HG02981 (cell line): ENCODE measurements at regions not wholly inside any gene's neighbourhood (a gene's known extent, or its start where the extent isn't known, plus 50 kb on each side); places are given as distances from the start of the nearest gene placed in this dataset.

Source experiments
- ATAC-seq: cut with Tn5 transposase; IDR thresholded peaks from one replicate; pipeline ENCODE4 v1.9.1; 2021; ENCODE audit warnings: mild to moderate bottlenecking, moderate library complexity; ENCODE audit not compliant: unreplicated experiment

DNA sequence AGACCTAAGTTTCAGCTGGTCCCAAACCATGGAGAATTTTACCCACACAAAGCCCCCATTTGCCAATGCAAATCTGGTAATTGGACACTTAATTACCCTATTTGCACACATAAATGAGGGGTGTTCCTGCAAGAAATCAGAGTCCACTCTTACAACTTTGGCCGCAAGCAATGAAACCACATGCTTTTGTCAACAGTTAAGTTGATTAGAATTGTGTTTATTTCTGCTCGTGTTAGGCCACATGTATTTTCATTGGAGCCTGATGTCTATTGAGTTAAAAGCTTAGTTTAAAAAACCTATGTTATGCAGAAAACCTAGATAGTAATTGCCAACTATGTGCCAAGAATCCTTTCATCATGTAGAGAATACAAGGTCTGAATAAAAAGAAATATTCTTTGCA lies 153.8 kb upstream of the CMC1 start:
- no peak for ATAC-seq

DNA sequence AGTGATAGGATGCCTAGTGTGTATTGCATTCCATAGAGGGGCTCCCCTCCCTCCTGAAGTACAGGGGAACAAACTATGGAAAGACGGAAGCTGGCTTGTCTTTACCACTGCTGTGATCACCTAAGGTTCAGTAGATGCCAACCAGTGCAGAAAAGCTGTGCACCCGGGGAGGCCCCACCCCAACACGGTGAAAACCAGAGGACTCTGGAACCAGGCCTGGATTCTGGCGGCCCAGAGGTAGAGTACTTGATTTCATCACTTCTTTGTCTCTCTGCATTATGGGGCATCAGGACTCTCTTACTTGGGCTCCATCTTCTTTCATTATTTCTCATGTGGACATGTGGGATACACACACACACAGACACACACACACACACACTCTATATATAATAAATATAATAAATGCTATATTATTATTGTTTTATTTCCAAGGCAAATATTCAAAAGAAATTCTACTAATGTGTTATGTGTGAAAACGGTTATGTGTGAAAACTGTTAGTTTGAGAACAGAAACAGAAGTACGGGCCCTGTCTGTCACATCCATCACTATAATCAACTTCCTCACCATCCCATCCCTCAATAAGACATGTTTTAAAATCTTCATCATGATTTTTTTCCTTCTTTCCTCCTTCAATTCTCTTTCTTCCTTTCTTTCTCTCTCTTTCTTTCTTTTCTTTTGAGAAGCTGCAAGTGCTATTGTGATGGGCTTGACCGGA lies 152.4 kb upstream of the CMC1 start:
- no peak for ATAC-seq

DNA sequence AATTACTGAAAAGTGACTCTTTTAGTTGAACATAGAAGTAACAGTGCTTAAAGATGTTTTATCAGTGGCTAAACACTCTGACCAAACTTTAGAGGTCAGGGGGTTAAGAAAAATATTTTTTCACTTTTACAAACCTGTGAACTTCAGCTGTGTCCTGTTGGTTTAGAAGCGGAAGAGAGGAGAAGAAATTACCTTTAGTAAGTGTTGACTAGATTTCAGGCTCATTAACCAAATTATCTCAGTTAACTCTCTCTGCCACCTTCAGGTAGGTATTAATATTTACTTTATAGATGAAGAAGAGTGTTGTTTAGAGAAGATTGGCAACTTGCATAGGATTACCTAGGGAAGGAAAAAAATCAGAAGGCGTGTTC lies 151.9 kb upstream of the CMC1 start:
- ATAC-seq, result no peak

DNA sequence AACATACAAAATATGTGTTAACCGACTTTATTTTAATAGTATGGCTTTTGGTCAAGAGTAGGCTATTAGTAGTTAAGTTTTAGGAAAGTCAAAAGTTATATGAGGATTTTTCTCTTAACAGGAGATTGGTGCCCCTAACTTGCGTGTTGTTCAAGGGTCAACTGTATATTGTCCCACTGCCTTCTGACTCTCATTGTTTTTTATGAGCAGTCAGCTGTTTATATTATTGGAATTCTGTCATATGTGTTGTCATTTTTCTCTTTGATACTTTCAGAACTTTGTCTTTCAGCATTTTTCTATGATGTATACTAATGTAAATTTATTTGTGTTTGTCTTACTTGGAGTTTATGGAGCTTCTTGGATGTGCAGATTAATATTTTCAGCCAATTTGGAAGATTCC lies 142.1 kb upstream of the CMC1 start:
- ATAC-seq, result no peak

DNA sequence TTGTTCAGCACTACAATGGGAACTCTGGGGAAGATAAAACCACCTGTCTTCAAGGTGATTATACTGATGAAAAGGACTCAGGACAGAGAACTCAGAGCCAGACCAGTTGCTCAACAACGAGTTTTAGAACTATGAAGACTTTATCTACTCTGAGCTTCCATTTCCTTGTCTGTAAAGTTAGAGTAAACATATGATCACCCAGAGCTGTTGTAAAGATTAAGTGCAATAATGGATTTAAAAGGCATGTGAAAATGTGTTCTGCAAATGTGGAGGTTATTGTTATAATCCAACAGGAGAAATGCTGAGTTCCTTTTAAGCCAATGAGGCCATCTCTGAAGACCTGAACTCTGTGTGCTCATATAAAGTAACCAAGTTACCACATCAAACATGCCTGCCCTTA lies 139.7 kb upstream of the CMC1 start:
- ATAC-seq, result no peak

DNA sequence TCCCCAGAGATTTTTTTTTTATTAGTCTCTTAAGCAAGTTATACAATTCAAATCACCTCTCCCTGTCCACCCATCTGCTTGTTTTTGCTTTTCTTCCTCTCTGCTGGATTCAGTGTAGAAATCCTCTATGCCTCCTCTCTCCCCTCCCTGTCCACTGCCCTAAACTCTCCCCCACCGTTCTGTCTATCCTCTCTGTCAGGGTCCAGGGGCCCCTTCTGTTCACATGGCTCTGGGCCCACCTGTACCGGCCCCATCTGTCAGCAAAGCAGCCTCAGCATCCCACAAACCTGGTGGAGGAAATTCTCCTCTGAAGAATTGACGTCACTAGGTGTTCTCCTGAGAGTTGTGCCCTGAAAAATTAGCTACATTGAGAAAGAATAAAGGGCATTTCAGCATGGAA lies 137.6 kb upstream of the CMC1 start:
- no peak for ATAC-seq

DNA sequence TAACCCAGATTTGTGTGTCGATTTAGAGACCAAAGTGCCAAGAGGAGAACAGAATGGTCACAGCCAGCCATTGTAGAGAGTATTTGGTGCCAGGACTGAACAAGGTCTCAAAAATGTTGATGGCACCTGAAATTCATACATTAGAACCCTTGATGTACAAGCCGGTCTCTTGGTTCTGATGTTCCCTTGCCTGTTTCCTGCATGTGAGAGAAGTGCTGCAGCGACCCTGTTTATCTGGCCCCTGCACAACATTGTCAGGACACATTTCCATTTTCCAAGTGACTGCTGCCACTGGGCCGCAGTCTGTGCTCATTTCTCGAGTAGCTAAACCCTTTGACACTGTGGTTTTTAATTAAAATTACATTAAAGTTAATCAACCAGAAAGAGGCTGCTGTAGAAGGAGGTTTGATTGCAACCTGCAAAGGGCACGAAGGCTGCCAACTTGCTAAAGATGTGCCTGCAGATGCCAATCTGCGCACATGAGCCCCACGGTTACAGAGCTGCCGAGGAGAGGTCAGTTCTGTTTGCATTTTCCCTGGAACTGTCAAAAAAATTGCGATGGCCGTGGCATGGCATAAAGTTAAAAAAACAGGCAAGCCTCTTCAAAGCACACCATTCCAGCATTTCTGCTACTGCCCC lies 136.4 kb upstream of the CMC1 start:
- ATAC-seq, result no peak

DNA sequence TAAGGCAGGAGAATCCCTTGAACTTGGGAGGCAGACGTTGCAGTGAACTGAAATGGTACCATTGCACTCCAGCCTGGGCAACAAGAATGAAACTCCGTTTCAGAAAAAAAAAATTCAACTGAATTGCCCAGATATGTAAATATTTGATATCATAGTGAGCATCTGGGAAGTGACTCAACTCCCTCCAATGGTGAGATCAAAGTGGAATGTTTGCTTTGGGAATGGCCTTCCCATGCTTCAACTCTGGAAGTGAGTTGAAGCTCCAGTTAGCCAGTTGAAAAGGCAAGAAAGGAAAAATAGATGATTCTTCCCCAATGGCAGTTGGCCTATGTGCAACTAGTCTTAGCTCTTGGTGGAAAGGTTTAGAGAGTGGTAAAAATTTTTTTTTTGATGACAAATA lies 131.6 kb upstream of the CMC1 start:
- ATAC-seq, result no peak

DNA sequence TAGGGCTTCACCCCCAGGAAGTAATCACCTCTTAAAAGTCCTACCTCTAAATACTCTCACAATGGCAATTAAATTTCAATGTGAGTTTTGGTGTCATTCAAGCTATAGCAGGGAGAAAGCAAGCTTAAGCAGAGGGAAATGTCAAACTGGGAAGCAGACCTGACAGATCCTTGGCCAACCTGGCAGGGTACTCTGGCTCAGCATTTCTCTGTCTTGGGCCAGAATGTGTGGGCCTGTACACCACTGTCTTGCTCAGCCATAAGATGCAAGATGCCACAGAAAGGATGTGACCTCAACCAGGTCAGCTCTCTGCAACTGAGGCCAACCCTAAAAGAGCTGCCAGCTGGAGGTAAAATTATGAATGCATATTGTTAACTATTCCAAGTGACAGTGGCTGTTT lies 130.6 kb upstream of the CMC1 start:
- ATAC-seq, result no peak

DNA sequence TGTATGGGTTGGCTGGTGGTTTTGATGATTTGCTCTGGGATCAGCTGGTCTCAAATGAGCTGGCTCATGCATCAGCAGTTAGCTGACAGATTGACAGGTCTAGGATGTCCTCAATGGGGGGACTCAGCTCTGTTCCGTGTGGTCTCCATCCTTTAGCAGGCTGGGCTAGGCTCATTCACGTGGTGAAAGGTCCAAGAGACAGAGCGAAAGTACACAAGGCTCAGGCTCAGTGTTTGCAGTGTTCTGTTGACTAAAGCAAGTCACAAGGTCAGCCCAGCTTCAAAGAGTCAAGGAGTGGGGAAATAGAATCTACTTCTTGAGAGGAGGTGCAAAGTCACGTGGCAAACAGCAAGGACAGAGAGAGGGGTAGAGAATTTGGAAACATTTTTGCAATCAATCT lies 126.5 kb upstream of the CMC1 start:
- no peak for ATAC-seq

DNA sequence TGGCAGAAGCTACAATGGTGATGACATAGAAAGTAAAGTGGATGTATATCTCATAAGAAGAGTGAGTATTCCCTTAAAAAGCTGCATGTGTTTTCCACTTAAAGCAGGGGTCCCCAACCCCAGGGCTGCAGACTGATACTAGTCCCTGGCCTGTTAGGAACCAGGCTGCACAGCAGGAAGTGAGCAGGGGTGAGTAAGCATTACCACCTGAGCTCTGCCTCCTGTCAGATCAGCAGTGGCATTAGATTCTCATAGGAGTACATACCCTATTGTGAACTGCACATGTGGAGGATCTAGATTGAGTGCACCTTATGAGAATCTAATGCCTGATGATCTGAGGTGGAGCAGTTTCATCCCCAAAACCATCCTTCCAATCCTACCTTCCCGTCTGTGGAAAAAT lies 126.1 kb upstream of the CMC1 start:
- ATAC-seq, result no peak

DNA sequence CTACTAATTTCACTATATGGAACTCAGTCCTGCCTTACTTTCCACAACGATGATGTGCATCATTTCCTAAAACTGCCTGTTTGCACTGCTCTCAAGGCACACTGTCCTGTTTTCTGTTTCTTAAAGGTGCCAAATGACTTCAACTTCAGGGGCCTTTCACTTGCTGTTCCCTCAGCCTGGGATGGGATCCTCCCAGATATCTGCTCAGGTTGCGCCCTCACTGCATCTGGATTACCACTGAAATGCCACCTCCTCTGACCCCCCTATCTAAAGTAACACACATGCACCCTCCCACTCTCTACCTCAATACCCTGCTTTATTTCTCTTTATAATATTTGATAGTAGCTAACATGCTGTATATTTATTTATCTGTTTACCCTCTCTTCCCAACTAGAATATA lies 123.8 kb upstream of the CMC1 start:
- no peak for ATAC-seq

DNA sequence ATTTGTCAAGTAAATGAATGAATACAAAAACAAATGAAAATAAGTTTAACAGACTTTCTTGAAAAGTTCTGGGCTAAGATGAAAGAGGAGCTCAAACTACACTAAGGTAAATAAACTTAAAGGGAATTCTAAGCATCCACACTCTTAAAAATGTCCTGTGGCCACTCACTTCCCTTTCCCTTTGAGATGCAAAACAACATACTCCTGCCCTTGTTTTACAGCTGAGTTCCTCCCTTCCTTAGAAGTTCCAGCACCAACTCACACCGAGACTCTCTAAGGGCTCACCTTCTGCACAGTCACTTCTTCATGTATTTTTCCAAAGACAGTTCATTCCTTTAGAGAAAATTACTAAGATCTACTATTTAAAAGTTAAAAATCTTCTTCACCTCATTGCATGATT lies 123.3 kb upstream of the CMC1 start:
- ATAC-seq, result no peak

DNA sequence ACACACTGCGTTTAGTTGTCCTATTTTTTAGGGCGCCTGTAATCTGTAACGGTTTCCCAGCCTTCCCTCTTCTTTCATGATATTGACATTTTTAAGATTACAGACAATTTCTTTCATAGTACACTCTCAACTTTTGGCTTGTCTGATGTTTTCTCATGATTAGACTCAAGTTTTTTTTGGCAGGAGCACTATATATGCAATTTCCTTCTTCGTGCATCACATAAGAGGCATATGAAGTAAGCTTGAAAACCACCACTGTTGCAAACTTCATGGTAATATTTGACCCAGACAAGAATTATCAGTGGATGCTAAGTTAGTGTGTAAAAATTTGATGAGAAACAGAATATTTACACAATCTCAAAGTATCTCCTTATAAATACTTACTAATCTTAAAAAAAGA lies 119.2 kb upstream of the CMC1 start:
- no peak for ATAC-seq

DNA sequence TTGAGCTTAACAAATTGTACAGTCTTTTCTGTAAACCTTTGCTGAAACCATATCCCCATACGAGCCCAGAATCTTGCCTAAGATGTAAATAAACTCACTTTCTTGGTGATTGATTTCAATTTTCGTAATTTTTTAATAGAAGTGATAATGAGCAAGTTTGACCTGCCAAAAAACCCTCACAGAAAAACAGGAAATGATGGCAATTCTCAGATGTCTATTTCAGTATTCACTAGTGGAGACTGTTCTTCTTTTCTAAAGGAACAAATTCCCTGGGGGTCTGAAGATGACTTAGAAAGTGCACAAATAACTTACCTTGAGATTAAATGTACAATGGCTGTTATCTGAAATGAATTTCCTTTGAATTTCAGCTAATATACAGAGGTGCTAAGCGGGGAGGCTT lies 116.5 kb upstream of the CMC1 start:
- no peak for ATAC-seq

DNA sequence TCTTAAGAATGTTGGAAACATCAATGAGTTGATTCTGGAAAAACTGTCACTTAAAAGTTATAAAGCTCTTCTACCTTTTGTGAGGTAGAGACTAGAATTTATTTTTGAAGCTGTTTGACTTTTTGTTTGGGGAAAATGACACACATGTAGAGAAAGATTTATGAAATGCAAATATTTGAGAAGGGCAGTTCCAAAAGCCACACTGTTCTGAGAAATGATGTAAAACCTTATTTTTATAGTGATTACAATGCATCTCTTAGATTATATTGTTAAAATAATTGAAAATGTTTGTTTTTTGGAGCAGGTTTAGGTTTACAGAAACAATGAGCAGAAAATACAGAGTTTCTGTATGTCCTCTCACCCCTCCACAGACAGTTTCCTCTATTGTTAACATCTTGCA lies 116.1 kb upstream of the CMC1 start:
- no peak for ATAC-seq

DNA sequence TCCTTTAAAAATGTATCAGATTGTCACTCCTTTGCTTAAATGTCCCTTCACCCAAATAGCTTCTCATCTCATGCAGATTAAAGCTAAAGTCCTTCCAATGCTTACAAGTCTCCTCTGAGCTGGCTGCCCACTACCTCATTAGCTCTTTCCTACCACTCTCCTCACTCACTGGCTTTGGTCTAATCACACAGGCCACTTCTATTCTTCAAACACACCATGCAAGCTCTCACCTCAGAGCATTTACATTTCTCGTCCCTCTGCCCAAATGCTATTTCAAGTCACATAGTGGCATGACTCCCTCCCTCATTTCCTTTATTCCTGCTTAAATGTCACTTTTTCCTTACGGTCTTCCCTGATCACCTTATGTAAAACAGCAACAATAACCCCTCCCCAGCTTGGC lies 110.6 kb upstream of the CMC1 start:
- ATAC-seq, result no peak

DNA sequence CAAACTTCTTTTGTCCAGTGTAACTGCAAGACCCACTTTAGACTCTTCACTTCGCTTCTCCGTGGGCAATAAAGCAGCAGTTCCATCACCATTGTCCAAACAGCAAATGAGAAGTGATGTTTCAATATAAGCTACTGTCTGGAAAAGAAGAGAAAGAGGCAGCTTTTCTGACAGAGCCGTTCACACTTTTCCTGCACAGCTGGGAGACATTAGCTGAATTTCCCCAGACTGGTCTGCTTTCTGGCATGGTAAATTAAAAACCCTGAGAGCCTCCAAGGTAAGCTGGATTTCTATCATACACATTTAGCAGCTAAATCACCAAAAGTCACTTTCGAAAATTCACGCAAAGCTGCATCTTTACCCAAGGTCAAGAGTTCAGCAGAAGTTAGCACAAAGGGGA lies 108.5 kb upstream of the CMC1 start:
- ATAC-seq, result no peak

DNA sequence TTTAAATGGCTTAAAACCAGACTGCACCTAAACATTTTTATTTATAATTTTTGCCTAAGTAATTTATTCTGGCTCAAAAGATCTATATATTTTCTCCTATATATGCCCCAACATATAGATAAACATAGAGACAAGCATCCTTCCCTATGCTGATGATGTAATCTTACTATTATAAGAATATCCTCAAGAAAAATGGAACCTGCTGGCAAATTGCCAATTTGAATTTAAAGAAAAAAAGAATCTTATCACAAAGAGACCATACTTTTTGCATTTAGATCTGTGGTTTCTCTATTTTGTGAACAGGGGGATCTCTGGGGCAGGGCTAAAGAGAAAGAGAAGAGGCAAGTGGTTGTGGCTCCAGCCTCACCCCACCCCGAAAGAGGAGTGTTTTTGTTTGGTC lies 107.2 kb upstream of the CMC1 start:
- ATAC-seq, result no peak

DNA sequence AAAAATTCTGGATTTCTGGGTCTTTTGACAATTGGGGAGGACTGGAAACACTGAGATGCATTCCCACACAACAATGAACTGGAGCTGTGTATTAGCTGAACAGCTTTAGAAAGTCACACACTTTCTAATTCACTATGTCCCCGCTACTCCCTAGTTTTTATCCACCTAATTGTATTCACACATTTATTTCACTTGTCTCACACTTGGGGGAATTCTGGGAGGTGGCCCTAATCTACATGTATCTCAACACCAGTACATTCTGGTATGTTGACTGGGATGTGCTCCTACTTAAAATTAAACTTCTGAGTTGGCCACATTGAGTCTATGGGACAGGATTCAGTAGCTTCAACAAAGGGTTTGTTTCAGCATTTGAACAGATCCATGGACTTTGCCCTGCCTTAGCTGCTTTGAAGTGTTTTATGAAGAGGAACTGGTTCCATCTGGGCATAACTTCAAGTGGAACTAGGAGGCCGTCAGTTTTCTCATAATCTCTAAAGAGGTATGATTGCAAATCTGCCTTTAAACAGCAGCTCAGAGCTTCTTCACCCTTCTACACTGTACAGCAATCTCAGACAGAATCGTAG lies 106.5 kb upstream of the CMC1 start:
- no peak for ATAC-seq

DNA sequence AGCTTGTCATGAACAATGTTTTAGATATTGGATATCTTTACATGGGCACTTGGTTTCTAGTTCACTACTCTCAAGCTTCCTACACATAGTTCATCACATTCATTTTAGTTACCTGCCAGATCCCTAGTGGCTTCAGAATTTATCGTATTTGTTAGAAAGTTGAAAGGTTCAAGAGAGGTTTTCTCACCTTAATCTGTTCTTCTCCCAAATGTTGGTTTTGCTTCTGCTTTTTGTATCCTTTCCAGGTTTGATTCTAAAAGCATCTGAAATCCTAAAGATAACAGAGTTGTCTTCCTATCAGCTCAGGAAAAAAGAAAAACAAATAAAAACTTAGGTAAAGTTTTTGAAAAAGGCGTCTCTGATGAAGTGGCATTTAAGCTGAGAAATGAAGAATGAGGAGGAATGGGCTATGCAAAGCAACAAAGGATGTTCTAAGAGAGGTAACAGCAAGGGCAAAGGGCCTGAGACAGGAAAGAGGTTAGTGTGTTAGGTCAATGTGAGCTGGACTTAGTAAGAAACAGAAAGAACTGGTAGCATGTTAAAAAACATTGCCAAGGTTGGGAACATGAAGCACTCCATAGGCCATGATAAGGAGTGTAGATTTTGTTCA lies 104.7 kb upstream of the CMC1 start:
- ATAC-seq, result no peak

DNA sequence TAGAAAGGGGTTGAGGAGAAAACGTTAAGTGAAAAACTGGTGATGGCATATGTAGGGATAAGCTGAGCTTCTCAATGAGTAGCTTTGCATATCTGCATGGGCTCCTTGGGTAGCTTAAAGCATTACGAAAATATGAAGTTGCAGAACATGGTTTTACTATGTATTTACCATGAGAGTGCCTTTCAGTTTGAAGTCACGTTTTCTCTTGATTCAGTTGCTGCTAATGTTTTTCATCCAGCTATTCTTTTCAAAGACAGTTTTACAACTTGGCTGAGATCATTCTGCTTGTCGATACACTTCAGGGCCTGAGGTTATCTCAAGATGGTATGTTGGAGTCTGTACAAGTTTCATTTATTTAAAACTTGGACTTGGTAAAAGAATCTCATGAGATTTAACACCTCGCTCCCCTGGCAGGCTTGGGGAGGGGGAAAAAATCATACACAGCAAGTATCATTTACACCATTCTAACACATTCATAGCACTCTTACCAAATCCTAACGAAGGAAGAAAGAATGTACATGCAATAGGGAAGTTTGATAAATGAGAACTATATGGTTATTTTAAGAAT lies 103.3 kb upstream of the CMC1 start:
- no peak for ATAC-seq
